Heart right ventricle (tissue), 16 donors: ENCODE measurements at regions not wholly inside any gene's neighbourhood (a gene's known extent, or its start where the extent isn't known, plus 50 kb on each side); places are given as distances from the start of the nearest gene placed in this dataset.
"Not testable (repeated sequence)": the region's sequence is repeated elsewhere in the genome, so short reads cannot be mapped to it uniquely, and the experiment has no call there.

Experiments
- ATAC-seq, 8 donors: fragments of 200-7000 bp; cut with Tn5 transposase; one replicate each; pipeline ENCODE4 v1.9.1; 2020; ENCODE audit warnings: mild to moderate bottlenecking in 8 of 8, moderate library complexity in 8 of 8, moderate number of reproducible peaks in 1 of 8
- DNase-seq, 2 donors: peaks; one replicate each; pipeline ENCODE4 v3.0.0-alpha.2; 2020
- H3K27ac ChIP-seq, 10 donors: fragments of 200-600 bp; sonication (generic) in 2 of 10; one replicate each; pipeline versions ENCODE4 v1.5.0 to v1.8.0; 2020 to 2022; ENCODE audit warnings: mild to moderate bottlenecking in 3 of 10
- H3K27me3 ChIP-seq, 7 donors: fragments of 200-600 bp; one replicate each; pipeline ENCODE4 v1.8.0; 2021 to 2022; ENCODE audit warnings: mild to moderate bottlenecking in 2 of 7
- H3K36me3 ChIP-seq, 9 donors: fragments of 200-600 bp; sonication (generic) in 1 of 9; one replicate each; pipeline versions ENCODE4 v1.5.0 to v1.8.0; 2020 to 2022; ENCODE audit warnings: mild to moderate bottlenecking in 2 of 9
- H3K4me1 ChIP-seq, 9 donors: fragments of 200-600 bp; sonication (generic) in 1 of 9; one replicate each; pipeline versions ENCODE4 v1.5.0 to v1.8.0; 2020 to 2022; ENCODE audit warnings: mild to moderate bottlenecking in 4 of 9
- H3K4me3 ChIP-seq, 10 donors: fragments of 200-600 bp; sonication (generic) in 2 of 10; one replicate each; pipeline versions ENCODE4 v1.5.0 to v1.8.0; 2020 to 2022; ENCODE audit warnings: mild to moderate bottlenecking in 7 of 10, moderate library complexity in 2 of 10
- H3K9me3 ChIP-seq, 11 donors: fragments of 200-600 bp in 10 of 11; sonication (generic) in 2 of 11; one replicate each; pipeline versions ENCODE4 v1.5.0 to v1.8.0; 2013 to 2022; ENCODE audit warnings: mild to moderate bottlenecking in 2 of 11, control low read depth in 1 of 11, moderate library complexity in 1 of 11
- WGBS, 2 donors: extraction: QIAGEN DNeasy Blood & Tissue Kit; methylation state at CpG; one replicate each; pipeline ENCODE4 v1.1.7; 2013; ENCODE audit warnings: inconsistent platforms in 1 of 2; 5-methylcytosine and 5-hydroxymethylcytosine counted together
- intact Hi-C, 10 donors: fragments of 100-400 bp; cut with DNase I; formaldehyde crosslinking; loops; one replicate each; pipeline versions ENCODE4 v1.11.1 to v1.14.2; 2022
- TF ChIP-seq, protein P1 (sequence below), 9 donors: fragments of 200-600 bp; sonication (generic) in 2 of 9; IDR thresholded peaks; one replicate each; pipeline versions ENCODE4 v1.5.0 to v1.8.0; 2021 to 2022; ENCODE audit warnings: antibody characterized with exemption in 9 of 9, mild to moderate bottlenecking in 5 of 9, moderate library complexity in 1 of 9
- donor health status: Arrhythmogenic right ventricular cardiomyopathy.
- donor health status: ischemic (EF 13 %, LVEDD 7.1; RV severe dilation, severe dysfunction).
- donor health status: healthy with polysubstance abuse.
- donor health status: DM: no; HTN: yes; CAD: no.
- donor health status: DM: no; HTN: no; CAD: no.
- donor health status: ischemic (EF 25% LVEDD 6.9; RV normal size, moderate dysfunction).
- donor health status: ischemic (EF 25% LVEDD 5.7; RV mildly dilated, moderate dysfunction).
- donor health status: healthy.
- donor health status: DM: yes; HTN: yes; CAD: no.
- donor health status: Ischemic cardiomyopathy.
- donor health status: ischemic (EF 35%, LVEDD 5.7; RV mildly dilated, moderate dysfunction).
- donor health status: nonischemic (EF 11% LVEDD 7.7; RV severe dilation, severe dysfunction).
- donor health status: DM: yes; HTN: yes; CAD: no.
- donor health status: PGD.
- donor health status: ischemic (EF 29% LVEDD 5.4; RV normal size, mild dysfunction).
- donor health status: nonischemic (EF 23%, LVEDD 6.1; RV moderate dilation, normal function).

GRCh38 chr4:184335520-184335919 lies 117.8 kb upstream of the ENPP6 start:
- Histone ChIP-seq H3K9me3 (peaks cover 0 to 20% (median 11%) of the 10 kb centered on the region in 11 donors), H3K27ac (no peak overlapping the region), H3K4me1 (peaks cover 0 to 40% (median 6%) of the 10 kb centered on the region in 9 donors), H3K4me3 (no peak overlapping the region), H3K36me3 (no peaks in the 10 kb centered on the region), H3K27me3 (no peaks in the 10 kb centered on the region)
- intact Hi-C loops: no loop called here
- TF ChIP-seq, protein P1, sequence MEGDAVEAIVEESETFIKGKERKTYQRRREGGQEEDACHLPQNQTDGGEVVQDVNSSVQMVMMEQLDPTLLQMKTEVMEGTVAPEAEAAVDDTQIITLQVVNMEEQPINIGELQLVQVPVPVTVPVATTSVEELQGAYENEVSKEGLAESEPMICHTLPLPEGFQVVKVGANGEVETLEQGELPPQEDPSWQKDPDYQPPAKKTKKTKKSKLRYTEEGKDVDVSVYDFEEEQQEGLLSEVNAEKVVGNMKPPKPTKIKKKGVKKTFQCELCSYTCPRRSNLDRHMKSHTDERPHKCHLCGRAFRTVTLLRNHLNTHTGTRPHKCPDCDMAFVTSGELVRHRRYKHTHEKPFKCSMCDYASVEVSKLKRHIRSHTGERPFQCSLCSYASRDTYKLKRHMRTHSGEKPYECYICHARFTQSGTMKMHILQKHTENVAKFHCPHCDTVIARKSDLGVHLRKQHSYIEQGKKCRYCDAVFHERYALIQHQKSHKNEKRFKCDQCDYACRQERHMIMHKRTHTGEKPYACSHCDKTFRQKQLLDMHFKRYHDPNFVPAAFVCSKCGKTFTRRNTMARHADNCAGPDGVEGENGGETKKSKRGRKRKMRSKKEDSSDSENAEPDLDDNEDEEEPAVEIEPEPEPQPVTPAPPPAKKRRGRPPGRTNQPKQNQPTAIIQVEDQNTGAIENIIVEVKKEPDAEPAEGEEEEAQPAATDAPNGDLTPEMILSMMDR (IDR thresholded peaks at IDR 0.05): no peak
- DNase-seq (no peak), ATAC-seq (no peak)
- WGBS, 2 donors: 0% methylated on average over 1 of the region's 1 CpG

GRCh38 chr4:184333446-184333845 lies 115.8 kb upstream of the ENPP6 start:
- WGBS, 2 donors: 82% methylated on average over 14 of the region's 14 CpGs
- H3K27ac ChIP-seq, DNase-seq, H3K36me3 ChIP-seq, ATAC-seq, H3K4me3 ChIP-seq, H3K27me3 ChIP-seq: not testable (repeated sequence)
- intact Hi-C loops: loop anchor here in 1 of 10 donors (5.0 kb wide), 1 partner anchor 36 kb away; no protein-coding TSS in a partner anchor
- peaks cover 0 to 16% (median 10%) of the 10 kb centered on the region in 11 donors for H3K9me3 ChIP-seq
- H3K4me1 ChIP-seq: peaks cover 0 to 49% (median 9%) of the 10 kb centered on the region in 9 donors

- Histone ChIP-seq H3K4me3 (no peak overlapping the region), H3K36me3 (no peaks in the 10 kb centered on the region), H3K27me3 (no peaks in the 10 kb centered on the region), H3K9me3 (no peaks in the 10 kb centered on the region), H3K4me1 (peaks cover 0 to 54% (median 9%) of the 10 kb centered on the region in 9 donors), H3K27ac (peak overlapping the region in 3 of 10 donors; percentile 9 to 82 (median 20))
- intact Hi-C loops: loop anchor here in 1 of 10 donors (5.0 kb wide), 1 partner anchor 34 kb away; no protein-coding TSS in a partner anchor
- ATAC-seq (peak; percentile 4 to 56 (median 38)), DNase-seq (no peak)
- TF ChIP-seq, protein P1 (IDR thresholded peaks at IDR 0.05): no peak
- 67 to 68% methylated on average over 7 of the region's 7 CpGs for WGBS, 2 donors
Observed at GRCh38 chr4:184331268-184331995, 113.8 kb upstream of the ENPP6 start.

DNA sequence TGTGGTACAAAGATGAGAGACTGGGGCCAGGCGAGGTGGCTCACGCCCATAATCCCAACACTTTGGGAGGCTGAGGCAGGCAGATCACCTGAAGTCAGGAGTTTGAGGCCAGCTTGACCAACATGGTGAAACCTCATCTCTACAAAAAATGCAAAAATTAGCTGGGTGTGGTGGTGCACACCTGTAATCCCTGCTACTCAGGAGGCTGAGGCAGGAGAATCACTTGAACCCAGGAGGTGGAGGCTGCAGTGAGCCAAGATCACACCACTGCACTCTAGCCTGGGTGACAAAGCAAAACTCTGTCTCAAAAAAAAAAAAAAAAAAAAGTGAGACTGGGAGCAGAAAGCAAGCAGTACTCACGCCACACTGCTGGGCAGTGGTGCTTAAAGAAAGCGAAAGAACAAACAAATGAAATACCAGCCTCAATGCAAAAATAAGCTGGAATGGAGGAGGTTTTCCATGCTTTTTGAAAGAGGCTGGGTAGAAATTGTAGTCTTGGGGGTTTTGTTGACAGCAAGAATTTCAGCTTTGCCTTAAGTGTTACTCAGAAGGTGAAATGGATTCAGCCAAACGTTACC lies 112.9 kb upstream of the ENPP6 start:
- H3K27me3 ChIP-seq, ATAC-seq, H3K9me3 ChIP-seq, H3K4me3 ChIP-seq, DNase-seq, H3K36me3 ChIP-seq: not testable (repeated sequence)
- intact Hi-C loops: loop anchor here in 1 of 10 donors (5.0 kb wide), 1 partner anchor 33 kb away; no protein-coding TSS in a partner anchor
- Histone ChIP-seq H3K27ac (peak overlapping the region in 2 of 10 donors; percentile 9 to 82), H3K4me1 (peaks cover 0 to 54% (median 9%) of the 10 kb centered on the region in 9 donors)
- 93 to 95% methylated on average over 5 of the region's 5 CpGs for WGBS, 2 donors

DNA sequence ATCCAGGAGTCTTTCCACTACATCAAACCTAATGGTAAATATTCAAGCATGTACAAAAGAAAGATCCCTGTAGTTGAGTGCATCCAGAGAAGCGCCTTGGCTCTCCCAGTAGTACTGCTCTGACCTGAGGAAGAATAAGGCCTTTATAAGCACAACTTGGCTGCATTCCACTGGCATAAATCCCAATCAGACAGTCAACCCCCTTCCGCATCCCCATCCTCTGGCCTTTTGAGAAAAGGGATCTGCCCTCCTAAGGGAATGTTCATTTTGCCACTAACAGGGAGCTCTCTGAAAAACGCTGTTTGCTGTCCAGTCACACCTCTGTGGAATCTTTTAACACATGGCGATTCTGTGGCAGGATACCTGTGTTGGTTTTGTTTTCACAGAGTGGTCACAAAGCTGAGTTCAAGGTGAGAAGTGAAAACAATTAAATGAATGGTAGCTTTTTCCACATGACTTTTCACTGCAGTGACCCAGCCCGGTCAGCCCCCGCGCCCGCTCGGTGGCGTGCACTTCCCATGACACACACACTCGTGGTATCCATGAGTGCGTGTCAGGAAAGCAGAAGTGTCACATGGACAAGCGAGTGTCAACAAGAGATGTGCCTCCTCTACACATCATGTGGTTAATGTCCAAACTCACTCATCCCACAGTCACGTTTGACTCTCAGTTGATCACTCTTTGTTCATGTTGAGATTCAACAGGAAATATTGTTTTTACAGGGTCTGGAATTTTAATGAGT lies 112.2 kb upstream of the ENPP6 start:
- Histone ChIP-seq H3K4me1 (peaks cover 0 to 54% (median 9%) of the 10 kb centered on the region in 9 donors), H3K27ac (peak overlapping the region in 1 of 10 donors; percentile 82), H3K9me3 (no peaks in the 10 kb centered on the region), H3K27me3 (no peaks in the 10 kb centered on the region), H3K4me3 (no peak overlapping the region), H3K36me3 (no peaks in the 10 kb centered on the region)
- intact Hi-C loops: loop anchor here in 1 of 10 donors (5.0 kb wide), 1 partner anchor 33 kb away; no protein-coding TSS in a partner anchor
- 68 to 69% methylated on average over 14 of the region's 14 CpGs for WGBS, 2 donors
- ATAC-seq: peak in 5 of 8 donors; percentile 18 to 82 (median 71)
- DNase-seq: no peak
- TF ChIP-seq, protein P1 (IDR thresholded peaks at IDR 0.05): no peak
